ENCODE measurements at regions not wholly inside any gene's neighbourhood (a gene's known extent, or its start where the extent isn't known, plus 50 kb on each side); places are given as distances from the start of the nearest gene placed in this dataset.

DNA sequence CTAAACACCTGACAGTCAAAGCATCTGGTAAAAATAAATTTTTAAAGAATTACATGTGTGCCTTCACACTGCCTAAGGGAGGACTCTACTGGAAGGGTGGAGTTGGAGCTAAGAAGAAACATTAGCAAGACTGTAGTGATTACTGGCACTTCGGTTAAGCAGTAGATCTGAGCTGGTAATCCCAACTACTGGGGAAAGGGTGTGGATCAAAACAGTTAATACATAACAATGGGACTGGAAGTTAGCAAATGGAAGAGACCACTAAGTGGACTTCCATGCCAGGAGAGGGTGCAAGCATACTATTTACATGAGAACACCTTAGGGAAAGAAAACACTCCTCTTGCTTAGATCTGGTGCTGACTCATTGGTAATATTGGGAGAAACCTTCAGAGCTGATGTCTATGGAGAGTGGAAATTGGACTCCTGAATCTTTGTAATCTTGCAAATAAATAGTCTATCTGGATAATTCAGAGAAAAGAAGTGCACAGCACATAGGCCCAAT, 519.6 kb upstream of the LINC00305 start:
- TF ChIP-seq RARB (CRISPR knock-in tag; IDR thresholded peaks at IDR 0.05) (no peak), CREB5 (CRISPR knock-in tag; IDR thresholded peaks at IDR 0.05; ENCODE audit: low read depth) (no peak)
